GM19239 (cell line): ENCODE measurements at regions not wholly inside any gene's neighbourhood (a gene's known extent, or its start where the extent isn't known, plus 50 kb on each side); places are given as distances from the start of the nearest gene placed in this dataset.

ENCODE experiments used
- DNase-seq: peaks from one replicate; pipeline ENCODE4 v3.0.0; 2011; ENCODE audit warnings: low spot score; ENCODE audit not compliant: insufficient read length
- FAIRE-seq: peaks from 2 replicates; lab custom pipeline; 2011; peaks lifted over from hg19 to GRCh38; lab: Jason Lieb, UNC

DNA sequence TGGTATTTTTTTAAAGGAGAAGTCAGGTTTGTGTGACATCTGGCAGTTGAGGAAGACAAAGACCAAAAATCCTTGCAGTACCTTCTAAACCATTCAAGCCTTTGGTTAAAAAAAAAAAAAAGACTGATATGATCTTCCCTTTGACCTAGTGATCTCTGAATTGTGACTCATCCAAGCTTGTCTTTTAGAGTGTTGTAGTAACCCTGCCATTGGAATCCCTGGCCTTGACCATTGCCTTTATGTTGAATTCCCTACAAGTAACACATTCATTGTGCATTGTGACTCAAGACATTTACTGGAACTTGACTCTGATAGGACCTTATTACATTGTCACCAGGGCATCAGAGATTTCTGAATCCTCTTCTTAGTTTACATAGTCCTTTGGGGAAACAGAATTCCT, 1469.0 kb downstream of the TECRL start:
- DNase-seq, result no peak
- no peak for FAIRE-seq

DNA sequence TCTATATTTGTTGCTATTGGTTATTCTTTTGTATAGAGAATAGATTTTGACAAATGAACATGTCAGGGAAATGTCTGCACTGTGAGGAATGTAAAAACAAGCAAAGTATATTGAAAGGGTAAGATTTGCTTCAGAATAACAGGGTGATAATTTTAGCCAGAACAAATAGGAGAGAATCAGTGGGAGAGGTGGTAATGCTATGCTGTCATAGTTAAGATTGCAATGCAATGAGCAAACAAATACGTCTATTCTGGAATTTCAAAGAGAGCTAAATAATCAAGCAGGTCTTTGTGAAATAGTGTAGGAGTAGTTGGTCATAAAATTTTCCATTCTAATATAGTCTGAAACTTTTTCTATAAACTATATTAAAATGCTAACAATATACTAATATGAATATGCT, 1478.4 kb downstream of the TECRL start:
- DNase-seq (no peak), FAIRE-seq (no peak)

DNA sequence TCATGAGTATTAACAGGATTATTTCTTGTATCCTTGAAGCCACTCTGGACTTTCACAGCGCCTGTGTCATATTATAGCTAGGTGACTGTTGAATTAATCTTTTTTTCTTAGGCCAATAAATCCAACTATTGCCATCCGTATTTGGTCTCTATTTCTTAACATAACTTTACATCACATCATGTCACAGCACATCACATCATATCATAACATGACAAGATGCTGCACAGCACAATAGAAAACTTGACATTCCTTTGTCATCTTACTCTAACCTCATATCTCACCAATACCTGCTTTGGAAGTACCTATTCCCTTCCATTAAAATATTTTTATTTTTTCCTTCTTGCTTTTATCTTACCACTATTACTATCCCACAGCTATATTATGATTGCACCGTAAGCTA, 1480.8 kb downstream of the TECRL start:
- FAIRE-seq, result no peak

DNA sequence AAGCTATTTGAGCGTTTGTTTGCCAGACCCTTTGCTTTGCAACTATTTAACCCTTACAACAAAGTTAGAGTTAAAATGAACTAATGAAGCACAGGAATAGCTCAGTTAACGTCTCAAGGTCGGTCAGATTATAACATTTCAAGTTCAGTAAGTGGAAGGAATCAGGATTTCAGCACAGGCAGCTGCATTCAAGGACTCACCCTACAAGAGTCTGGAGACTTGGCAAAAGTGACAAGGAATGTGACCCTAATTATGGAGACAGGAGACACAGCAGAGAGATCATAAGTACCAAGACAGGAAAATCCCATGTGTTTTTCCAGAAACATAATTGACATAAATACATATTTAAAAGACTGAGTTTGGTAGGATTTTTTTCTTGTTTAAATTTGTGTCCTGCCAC, 1481.7 kb downstream of the TECRL start:
- no peak for DNase-seq
- no peak for FAIRE-seq

More for the DNA sequence above, 1480.8 kb downstream of the TECRL start:
- no peak for DNase-seq

DNA sequence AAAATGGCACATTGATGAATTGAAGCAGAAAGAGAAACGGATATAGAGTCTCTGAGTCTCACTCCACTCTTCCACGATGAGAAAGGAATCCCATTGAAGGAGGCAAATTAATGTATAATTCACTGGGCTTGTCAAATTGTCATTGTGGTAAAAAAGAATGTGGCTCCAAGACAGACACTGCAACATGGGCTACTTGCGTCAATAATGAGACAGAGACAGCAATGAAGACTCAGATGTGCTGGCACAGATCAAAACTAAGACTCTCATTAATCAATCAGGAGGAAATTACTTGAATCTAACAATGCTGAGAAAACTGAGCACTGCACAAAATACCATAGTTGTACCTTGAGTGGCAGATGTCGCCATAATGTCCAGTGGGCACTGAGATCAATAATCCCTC, 1485.5 kb downstream of the TECRL start:
- FAIRE-seq, result no peak
- DNase-seq, result no peak

DNA sequence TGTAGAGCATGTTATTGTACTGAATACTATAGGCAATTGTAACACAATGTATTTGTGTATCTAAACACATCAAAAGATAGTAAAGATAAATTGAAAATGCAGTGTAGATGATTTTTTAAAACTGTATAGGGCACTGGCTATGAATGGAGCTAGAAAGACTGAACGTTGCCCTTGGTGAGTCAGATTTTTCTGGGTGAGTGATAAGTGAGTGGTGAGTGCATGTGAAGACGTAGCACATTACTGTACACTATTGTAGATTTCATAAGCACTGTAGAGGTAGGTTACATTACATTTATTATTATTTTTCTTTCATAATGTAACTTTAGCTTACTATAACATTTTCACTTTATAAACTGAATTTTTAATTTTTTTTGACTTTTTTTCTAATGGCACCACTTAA, 1491.6 kb downstream of the TECRL start:
- FAIRE-seq (no peak), DNase-seq (no peak)

DNA sequence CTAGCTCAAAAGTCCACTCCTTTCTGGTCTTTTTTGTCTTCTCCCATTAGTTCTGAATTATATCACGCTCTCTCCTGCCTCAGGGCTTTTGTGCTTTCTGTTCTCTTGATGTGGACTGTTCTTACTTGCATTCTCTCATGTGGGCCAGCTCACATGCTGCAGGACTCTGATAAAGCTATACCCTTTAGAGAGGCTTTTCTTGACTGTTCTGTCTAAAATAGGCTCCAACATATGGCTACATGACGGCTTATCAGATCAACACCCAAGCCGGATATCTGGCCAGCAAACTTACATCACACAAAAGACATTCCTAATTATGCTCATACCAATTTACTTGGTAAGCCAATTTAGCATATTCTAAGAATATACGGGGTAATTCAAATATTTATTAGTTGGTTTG, 1494.5 kb downstream of the TECRL start:
- FAIRE-seq, result no peak
- no peak for DNase-seq

DNA sequence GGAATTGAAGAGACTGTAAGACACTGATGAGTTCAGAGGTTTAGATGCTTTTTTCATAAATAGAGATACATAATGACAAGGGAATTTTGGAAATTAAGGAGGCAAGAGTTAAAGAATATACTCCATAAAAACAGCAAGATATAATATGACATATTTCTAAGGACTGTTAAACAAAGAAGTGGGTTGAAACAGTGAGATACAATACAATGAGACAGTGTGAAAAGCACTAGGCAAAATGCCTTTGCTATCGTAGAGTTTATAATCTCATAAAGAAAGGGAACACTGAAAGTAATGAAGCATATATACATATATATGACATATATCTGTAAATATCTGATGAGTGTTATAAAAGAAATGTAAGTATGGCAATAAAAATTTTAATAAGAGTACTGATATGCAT, 1496.2 kb downstream of the TECRL start:
- FAIRE-seq (no peak), DNase-seq (no peak)

DNA sequence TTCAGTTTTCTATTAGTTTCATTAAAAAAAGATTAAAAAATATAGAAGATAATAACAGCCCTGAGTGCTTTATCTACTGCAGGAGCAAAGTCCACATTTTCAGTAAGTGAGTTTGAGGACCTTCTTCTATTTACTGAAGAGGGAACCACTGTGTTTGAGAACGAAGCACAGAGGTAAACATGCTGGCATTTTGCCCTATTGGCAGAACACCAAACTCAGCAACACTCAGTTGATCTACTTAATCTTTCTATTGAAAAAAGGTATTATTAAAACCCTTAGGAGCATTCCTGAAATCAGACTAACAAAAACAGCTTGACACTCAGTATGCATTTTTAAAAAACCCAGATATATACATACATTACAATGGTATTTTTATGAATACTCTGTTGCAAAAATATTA, 1496.7 kb downstream of the TECRL start:
- DNase-seq, result no peak
- FAIRE-seq, result no peak

DNA sequence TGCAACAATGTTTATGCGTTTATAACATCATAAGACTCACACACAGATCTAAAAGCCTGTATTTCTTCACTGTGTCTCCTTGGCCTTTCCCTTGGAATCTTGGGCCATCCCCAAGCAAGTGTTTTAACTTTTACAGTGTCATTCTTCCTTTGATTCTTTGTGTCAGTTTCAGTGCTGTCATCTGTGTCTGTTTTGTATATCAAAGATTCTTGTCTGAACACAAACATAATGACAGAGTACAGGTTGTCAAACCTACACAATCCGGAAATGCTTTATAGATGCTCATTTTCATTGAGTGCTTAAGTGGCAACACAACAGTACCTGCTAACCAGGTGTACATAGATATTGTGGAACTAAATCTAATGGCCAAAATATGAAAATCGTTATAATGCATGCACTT, 1500.0 kb downstream of the TECRL start:
- FAIRE-seq (no peak), DNase-seq (no peak)

DNA sequence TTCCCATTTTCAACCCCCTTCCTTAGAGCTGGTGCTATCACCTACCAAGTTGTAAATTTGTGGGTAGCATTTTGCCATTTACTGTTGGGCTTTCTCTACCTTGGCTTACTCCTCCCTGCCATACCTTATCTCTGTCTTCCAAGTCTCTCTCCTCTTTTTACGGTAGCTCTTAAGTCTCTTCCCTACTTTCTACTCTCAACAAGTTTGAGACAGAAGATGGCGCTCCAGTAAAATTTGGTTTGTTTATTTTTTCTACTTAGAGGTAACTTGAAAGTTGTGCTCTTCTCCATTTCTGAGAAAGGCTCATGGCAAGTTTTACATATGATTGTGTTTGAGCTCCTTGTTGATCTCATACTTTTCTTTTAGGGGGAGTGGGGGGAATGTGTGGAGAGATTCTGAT, 1508.1 kb downstream of the TECRL start:
- FAIRE-seq (no peak), DNase-seq (no peak)

DNA sequence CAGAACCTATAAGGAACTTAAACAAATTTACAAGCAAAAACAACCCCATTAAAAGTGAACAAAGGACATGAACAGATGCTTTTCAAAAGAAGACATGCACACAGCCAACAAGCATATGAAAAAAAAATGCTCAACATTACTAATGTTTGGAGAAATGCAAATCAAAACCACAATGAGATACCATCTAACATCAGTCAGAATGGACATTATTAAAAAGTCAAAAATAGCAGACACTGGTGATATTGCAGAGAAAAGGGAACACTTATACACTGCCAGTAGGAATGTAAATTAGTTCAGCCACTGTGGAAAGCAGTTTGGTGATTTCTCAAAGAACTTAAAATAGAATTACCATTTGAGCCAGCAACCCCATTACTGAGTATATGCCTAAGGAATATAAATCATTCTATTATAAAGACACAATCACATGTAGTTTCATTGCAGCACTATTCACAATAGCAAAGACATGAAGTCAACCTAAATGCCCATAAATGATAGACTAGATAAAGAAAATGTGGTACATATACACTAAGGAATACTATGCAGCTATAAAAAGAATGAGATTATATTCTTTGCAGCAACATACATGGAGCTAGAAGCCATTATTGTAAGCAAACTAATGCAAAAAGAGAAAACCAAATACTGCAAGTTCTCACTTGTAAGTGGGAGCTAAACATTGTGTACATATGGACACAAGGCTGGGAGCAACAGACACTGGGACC, 1509.4 kb downstream of the TECRL start:
- no peak for DNase-seq

DNA sequence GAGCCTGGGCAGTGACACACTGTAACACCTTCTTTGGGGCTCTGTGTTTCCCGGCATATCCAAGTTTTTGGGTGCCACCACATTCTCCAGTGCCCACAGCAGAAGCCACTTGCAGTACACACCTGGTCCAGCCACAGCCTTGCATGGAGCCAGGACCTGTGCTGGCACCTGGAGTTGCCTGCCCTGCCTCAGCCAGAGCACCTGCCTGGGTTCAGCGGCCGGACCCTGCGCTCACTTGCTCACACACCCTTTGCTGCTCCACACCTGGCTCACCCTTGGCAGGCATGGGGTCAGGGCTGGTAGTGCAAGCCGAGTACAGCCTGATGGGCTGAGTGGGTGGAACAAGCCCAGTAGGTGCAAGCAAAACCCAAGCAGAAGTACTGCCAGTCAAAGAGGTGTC, 1511.1 kb downstream of the TECRL start:
- no peak for DNase-seq
- FAIRE-seq, result no peak

More for the DNA sequence above, 1509.4 kb downstream of the TECRL start:
- no peak for FAIRE-seq

DNA sequence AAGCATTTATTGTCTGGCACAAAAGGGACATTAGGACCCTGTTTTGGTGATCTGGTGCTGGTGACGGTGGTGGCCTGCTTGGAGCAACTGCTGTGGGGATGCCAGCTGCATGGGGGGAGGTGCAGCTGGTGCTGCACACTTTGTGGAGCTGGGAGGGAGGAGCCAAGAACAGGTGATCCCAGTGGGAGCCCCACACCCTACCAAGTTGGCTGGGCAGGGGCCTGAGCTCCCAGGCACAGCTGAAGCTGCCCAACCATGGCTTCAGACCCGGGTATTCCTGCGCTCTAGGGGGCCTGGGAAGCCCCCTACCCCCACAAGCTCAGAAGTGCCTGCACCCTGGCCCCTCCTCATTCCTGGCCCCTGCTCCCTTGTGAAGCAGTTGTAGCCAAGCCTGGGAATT, 1512.5 kb downstream of the TECRL start:
- DNase-seq (no peak), FAIRE-seq (no peak)

DNA sequence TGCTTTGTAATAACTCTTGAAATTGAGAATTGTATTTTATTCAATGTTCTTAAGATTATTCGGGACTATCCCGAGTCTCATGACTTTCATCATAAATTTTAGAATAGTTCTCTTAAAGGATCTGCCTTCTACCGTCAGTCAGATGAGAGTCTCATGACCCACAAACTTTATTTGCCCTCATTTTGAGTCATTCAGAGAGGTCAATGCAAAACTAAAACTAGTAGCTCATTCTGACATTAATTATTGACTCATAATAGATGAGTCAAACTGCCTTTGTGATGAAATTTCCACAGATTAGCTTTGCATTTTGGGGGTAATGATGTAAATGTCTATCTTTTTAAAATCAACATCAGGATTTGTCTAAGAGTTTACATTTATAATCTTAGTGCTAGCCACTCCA, 1527.3 kb downstream of the TECRL start:
- FAIRE-seq, result no peak
- DNase-seq, result no peak

DNA sequence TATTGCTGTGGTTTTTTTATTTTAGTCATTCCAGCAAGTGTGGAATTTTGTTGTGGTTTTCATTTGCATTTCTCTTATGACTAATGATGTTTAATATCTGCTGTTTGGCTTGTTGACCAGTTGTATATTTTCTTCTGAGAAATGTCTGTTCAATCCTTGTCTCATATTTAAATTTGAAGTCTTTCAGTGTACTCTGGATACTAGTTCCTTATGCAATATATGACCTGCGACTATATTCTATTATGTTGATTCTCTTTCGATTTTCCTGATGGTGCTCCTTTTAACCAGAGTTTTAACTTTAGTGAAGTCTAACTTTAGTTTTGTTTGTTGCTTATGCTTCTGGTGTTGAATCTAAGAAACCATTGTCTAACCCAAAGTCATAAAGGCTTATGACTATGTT, 1528.0 kb downstream of the TECRL start:
- no peak for DNase-seq

DNA sequence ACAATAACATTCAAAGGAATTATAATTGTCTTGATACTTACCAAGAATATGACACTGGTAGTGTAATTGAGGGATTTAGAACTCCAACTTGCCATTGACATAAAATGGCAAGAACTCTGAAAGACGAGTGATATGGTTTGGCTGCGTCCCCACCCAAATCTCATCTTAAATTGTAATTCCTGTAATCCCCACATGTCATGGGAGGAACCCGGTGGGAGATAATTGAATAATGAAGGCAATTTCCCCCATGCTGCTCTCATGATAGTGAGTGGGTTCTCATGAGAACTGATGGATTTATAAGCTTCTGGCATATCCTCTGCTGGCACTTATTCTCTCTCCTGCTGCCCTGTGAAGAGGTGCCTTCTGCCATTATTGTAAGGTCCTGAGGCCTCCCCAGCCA, 1536.4 kb downstream of the TECRL start:
- no peak for FAIRE-seq
- no peak for DNase-seq

More for the DNA sequence above, 1528.0 kb downstream of the TECRL start:
- no peak for FAIRE-seq

DNA sequence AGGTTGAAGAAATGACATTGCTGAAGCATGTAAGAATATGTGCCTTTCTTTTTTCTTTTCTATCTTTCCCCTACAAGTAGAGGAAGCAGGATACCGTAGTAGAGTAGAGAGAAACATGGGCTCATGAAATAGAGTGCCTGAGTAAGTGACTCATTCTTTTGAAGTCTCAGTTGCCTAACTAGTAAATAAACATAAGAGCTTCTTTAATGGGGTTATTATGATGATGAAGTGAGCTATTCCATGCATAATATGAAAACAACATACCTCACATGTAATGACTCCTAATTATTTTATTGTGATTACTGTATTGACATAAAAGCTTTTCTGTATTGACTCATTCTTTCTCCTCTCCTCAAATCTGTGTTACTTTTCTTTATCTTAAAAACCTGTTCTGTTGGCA, 1538.2 kb downstream of the TECRL start:
- no peak for FAIRE-seq
- no peak for DNase-seq

DNA sequence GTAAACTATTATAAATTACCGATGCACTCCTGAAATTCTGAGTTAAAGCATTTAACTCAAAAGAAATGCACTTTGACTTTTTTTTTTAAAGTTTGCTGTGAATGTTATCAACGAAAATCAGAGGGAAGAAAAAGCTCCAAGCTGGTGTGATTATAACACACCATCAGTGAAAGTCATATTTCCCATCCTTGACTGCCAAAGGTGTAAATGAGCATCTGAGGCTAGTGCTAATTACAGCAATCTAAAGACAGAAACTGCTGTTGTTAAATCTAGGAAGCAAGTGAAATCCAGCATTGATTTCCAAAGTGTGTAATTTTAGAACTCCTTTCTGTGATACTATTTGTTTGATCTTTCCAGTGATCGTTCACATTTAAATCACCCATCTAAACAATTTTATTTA, 1538.8 kb downstream of the TECRL start:
- no peak for DNase-seq
- FAIRE-seq, result no peak

DNA sequence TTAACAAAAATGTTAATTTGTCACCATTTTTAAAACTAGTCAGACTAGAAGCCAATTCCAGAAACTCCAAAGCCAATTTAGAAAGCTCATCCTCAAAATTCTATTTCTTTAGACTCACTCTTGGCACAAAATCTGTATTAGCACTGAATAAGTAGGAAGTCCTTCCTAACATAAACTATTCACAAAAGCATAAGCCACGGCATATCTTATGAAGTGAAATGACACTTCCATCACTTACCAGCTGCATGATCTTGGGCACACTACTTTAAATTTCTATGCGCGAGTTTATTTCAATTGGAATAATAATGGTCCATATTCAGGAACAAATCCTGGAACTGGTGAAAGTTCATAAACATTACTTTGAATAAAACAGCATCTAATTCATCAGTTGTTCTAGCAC, 1544.0 kb downstream of the TECRL start:
- FAIRE-seq, result no peak
- DNase-seq, result no peak

DNA sequence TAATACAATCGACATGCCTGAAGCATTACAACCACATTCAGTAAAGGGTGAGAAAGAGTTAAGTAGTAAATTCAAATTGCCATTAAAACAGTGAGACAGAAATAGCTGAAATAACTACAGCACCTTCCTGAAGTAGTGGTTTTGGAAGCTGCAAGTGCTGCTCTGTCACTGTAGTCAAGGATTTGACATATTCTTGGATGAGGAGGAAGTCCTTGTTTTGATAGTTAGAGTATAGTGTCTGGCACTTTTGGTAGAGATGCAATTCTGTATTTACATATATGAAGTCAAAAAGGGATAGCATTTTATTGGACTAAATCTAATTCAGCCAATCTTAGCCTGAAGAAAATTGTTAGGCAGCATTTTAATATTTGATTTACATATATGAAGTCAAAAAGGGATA, 1559.6 kb downstream of the TECRL start:
- no peak for FAIRE-seq

DNA sequence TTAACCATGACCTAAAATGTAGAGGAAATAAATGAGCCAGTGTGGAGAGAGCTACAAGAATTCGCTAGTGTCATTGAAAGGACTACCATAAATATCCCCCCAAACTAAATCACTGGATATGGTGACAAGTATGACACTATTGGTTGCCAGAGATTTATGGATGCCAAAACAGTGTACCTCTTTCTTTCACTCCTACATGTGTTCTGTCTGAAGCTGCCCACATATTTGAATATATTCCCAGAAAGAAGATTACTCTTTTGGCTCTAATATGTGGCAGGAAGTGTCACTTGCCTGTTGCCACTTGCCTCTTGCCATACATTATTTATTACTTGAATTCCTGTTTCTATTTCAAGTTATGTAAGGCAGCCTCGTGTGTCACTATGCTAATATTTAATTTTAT, 1573.6 kb downstream of the TECRL start:
- no peak for DNase-seq
- FAIRE-seq, result no peak

More for the DNA sequence above, 1559.6 kb downstream of the TECRL start:
- DNase-seq, result no peak

DNA sequence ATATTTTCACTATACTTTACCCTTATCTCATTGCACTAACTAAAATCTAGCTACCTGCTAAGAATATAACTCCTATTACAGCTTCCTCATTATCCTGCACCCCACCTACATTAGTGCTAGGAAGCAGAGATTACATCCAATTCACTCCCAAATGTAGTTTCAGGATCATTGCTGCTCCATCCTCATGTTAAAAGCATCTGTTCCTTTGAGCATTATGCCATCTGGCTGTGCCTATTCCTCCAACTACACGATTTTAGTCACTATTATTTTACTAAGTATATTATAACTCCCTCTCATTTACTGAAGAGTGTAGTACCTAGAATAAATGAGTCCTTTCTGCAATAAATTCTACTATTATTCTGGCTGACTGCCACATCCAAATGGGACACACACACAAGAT, 1586.9 kb downstream of the TECRL start:
- DNase-seq (no peak), FAIRE-seq (no peak)
